Left renal pelvis (tissue), 4 donors: ENCODE measurements at regions not wholly inside any gene's neighbourhood (a gene's known extent, or its start where the extent isn't known, plus 50 kb on each side); places are given as distances from the start of the nearest gene placed in this dataset.
"Not testable (repeated sequence)": the region's sequence is repeated elsewhere in the genome, so short reads cannot be mapped to it uniquely, and the experiment has no call there.

Experiments used
- DNase-seq, 4 donors: peaks; one replicate each; pipeline ENCODE4 v3.0.0-alpha.2; 2013; ENCODE audit warnings: low read depth in 4 of 4, low spot score in 3 of 4

DNA sequence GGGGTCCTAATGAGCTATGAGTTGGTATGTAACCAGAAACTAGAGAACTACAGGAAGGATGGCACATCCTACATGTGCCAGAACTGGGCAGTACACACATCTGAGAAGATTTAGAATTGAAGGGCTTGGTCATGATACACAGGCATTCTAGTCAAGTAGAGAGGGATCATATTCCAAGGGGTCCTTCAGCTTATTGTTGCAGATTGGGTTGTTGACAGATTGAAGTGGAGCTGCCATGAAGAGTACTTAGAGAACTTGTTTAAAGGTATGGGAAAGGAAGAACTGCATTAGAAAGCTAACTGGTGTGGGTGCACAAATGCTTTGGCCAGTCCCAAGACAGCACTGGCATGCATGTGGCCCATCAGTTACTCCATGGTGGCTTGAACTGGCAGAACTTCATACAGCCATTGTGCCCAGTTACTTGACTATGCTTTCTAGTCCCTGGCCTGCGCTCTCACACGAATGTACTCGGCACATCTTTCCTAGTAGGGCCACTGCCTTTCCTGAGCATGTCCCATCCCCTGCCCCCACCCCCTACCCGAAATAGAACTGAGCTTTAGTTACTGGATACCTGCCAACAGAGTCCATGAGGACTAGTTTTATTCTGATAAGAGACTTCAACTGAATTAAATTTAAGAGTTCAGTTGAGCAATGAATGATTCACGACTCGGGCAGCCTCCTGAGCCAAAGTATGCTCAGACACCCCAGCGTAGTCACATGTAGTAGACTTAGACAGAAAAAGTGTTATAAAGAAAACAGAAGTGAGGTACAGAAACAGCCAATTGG is 64.0 kb downstream of the CCNG2 start:
- DNase-seq: peak in 1 of 4 donors; percentile 24

DNA sequence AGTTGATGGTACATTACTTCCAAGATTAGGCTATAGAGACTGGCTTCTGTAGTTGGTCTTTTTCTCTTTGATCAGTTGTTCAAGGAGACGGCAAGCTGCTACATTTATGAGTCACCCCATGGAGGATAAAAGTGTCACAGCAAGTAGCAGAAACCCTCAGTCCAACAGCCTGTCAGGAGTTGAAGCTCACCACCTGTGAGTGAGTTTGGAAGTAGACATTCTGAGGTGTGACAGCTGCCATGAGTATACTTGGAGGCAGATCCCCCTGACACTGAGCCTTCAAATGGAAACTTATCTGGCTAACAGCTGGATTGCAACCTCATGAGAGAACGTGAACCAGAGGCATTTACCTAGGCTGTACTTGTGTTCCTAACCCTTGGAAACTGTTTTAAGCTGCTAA is 68.0 kb downstream of the CCNG2 start:
- DNase-seq: peak in 1 of 4 donors; percentile 45

DNA sequence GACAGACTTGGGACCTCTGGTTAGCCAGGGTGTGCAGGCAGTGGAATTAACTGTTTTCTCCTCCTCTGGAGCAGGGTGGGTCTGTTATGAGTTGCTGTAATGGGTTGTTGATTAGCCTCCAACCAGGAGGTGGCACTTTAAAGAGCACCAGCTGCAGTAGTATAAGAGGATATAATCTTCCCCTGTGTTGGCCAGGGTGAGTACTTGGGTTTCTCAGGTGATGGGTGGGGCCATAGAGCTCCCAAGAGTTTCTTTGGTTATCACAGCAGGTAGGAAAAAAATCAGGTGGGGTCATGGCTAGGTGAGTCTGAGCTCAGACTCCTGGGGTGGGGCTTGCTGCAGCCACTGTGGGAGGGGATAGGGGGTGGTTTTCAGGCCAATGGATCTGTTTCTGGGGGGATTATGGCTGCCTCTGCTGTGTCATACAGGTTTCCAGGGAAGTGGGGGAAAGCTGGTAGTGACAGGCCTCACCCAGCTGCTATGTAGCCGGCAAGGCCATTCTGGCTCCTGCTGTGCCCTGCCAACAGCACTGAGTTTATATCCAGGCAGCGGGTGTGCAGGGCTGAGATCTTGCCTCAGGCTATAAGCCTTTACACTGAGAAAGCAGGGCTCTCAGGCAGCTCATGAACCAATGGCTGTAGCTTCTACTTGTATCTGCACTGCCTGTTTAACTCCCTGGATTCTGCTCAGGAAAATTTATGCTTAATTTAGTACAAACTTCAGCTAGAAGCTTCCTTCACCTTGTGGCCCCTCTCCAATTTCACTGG is 70.1 kb downstream of the CCNG2 start:
- no peak for DNase-seq

DNA sequence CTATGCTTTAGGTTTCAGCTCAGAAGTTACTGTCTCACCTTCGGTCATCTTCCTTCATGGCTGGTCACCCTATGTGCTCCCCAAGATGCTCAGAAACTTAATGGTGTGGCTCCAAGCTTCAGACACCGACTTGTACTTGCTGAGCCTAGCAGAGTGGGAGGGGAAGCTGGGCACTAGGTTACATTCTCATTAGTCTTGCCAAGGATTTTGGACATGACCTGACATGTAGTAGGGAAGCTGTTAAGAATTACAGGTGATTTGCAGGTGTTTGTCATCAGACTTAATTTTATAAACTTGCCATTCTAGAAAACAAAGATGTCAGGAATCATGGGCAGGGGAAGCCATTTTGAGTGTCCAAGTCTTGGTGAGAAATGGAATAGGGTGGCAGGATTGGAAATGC is 72.4 kb downstream of the CCNG2 start:
- no peak for DNase-seq

DNA sequence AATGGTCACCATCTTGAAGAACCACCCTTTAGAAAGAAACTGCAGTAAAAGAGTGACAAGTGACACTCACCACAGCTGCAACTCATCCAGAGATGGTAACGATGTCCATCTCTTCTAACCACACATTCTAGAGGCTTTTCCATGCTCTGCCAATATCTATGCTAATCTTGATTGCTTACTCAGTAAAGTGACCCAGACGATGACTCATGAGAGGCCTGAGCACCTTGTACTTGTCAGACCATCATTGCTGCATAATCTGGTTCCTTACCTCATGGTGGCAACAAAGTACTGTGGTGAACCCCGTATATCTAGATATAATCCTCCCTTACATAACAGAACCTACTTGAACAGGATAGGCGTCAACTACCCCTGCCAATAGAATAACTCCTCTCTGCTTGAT is 75.6 kb downstream of the CCNG2 start:
- no peak for DNase-seq

DNA sequence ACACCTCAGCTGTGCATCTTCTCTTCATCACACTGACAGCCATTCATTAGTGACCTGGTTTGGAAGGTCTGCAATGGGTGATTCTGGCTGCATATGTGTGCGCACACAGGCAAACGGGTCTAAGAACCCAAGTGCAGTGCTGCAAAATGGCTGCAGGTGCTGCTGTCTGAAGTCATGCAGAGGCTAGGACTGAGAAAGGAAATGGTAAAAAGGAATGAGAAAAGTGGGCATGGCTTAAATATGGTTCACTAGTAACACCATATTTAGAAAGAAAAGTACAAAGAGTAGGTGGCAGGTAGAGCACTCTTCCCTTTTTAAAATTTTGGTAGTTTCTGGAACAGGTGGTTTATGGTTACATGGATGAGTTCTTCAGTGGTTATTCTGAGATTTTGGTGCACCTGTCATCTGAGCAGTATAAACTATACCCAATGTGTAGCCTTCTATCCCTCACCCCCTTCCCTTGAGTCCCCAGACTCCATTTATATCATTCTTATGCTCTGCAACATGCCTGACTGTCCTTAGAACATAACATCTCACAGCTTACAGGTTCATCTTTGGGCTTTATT is 78.4 kb downstream of the CCNG2 start:
- no peak for DNase-seq

DNA sequence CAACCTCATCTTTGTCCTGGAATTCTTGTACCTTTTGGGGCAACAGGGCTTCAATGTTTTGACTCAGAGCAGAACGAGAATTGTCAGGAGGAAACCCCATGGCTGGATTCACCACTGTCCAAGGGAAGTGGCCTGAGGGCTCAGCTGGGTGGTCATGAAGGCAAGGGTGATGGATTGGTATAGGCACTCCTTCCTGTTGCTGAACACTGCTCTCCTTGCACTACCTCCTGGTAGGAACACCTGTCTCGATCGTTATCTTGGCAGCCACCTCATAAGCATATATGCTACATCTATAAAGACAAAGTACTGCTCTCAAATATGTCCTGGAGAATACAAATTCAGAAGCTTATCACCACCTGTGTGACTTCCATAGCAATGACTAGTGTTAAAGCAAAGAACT is 79.8 kb downstream of the CCNG2 start:
- DNase-seq: no peak

DNA sequence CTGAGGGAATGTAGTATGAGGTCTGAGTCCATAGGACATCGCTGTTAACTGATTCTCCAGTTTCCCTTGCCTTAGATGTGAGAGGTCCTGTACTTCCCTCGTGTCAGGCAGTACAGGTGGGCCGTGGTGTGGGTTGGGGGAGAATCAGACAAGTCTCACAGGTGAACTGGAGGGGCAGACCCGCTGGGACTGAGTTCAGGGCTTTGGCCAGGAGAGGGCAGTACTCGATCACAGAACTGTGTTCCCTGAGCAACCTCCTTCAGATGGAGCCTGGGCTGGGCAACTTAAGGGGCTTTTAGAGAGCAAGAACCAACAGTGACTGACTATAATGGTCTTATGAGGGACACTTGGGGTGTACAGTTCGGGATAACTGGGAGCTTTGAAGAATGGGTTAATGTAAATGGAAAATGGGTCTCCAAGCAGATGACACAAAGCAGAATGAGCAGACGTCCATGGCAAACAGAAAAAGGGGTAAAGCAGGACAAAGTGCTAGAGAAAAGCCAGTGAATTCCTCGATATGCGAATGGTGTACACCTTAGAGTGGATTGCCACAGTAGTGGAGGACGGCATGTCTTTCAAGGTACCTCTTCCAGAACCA is 83.6 kb downstream of the CCNG2 start:
- peak in 2 of 4 donors; percentile 41 to 42 for DNase-seq

DNA sequence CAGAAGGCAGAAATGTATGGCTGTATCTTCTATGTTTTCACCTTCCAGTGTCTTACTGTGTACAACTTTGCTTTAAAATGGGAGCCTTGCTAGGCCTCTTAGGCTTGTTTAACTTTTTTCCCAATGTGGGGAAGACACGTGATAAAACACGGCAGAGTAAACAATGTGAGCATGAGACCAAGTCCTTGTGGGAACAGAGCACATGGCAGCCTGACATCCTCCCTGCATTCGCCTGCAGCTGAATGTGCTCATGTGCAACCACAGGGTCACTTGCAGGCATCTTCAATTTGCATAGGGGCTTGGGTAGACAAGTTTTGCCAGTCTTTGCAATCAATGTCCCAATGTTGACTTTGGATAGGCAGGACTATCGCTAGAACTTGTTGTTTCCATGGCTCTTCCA is 91.8 kb downstream of the CCNG2 start:
- DNase-seq: no peak

DNA sequence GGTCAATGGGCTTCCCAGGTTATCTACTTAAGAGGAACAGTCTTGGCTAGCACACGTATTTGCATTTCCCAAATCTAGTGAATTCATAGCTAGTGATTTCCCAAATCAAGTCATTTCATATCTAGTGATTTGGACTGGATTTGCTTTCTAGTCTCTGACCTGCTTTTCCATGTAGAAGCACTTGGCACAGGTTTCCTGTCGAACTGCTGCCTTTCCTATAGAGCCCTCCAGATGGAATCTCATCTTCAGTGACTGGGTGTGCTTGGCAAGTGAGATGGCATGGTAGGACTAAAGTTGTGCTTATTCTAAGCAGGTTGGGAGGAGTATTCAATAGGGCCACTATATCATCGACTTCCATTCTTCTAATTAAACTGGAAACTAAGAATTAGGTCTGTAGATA is 94.7 kb downstream of the CCNG2 start:
- DNase-seq: no peak

DNA sequence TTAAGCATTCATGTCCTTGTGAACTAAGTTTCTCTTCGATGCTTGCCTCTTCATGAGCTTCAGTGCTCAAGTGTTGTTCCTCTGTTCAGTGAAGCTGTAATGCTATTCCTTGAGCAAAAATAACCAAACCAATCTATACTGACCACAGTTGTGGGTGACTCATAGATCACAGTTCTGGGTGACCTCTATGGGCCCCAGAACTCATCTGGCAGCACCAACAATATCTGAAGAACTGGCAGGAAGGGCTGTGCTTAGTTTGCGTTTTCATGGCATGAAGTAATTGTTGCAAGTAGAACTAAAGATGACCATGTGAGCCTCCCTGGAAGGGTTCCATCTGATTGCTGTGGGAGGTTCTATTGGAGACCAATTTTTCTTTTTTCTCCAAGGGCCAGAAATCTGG is 106.2 kb downstream of the CCNG2 start:
- DNase-seq: no peak

DNA sequence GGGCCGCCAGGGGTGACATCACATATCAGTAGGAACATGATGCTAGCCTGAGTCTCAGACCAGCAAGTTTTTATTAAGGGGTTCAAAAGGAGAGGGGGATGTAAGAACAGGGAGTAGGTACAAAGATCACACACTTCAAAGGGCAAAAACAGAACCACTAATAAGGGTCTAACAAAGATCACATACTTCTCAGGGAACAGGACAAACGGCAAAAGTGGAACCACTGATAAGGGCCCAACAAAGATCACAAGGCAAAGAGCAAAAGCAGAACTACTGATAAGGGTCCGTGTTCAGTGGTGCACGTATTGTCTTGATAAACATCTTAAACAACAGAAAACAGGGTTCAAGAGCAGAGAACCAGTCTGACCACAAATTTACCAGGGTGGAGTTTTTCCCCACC is 107.0 kb downstream of the CCNG2 start:
- not testable (repeated sequence) for DNase-seq

DNA sequence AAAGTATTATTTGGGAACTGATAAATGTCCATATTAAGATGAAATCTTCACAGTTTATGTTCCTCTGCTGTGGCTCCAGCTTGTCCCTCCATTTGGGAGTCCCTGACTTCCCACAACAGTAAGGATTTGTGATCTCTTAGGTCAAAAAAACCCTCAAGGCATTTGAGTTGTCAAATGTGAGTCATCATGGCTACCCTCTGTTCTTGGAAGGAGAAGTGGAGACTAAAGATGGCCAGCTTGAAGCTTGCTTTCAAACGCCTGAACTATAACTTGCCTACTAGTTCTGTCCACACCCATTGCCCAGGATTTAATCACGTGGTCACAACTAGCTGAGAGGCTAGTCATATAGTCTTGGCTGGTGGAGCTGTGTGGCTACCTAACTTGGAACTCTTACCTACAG is 107.8 kb downstream of the CCNG2 start:
- DNase-seq: no peak

DNA sequence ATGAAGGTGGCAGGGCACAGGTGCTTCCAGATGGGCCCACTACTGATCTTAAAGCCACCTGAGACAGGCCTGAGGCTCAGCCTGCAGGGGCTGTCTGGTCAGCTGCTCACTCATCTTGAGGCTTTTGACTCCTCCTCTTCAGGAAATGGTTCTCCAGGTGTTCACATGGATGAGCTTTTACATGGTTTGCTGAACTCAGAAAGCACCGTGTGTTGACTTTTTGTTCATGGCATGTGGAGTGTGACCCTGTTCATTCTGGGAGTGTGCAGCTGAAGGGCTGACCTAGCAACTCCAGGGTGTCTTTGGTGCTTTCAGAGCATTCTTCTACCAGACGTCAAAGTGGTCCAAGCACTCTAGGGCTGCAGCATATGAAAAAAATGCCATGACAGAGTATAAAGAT is 111.1 kb downstream of the CCNG2 start:
- no peak for DNase-seq

DNA sequence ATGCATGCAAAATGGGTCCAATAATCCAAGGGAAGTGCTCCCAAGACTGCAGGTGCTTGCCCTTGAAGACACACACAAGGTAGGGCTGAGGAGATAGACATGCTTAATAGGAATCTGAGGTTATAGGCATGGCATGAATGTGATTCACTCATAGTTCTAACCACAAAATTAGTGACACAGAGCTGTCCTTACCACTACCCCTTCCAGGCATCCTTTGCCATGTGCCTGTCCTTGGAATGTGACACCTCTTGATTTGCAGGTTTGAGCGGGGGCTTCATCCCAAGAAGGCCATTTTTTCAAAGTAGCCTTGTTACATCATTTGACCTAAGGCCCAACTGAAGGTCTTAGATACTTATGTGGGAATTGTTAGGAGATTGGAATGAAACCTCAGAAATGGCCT is 112.5 kb downstream of the CCNG2 start:
- no peak for DNase-seq

DNA sequence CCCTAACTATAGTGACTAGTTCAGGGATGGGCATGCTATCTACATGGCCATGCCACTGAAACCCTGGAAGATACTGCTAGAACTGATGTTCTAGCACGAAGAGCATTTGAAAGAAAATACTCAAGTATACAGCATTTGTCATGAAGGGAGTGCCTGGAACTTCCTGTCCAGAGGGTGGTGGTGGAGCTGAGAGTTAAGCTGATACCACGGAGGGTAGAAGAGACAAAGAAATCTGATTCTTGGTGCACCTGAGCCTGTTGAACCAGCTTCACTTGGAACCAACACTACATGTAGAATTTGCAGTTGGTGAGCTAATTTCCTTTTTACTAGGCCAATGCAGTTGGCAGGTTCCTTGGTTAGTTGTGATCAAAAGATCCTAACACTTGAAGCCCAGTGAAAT is 116.4 kb downstream of the CCNG2 start:
- DNase-seq: no peak

DNA sequence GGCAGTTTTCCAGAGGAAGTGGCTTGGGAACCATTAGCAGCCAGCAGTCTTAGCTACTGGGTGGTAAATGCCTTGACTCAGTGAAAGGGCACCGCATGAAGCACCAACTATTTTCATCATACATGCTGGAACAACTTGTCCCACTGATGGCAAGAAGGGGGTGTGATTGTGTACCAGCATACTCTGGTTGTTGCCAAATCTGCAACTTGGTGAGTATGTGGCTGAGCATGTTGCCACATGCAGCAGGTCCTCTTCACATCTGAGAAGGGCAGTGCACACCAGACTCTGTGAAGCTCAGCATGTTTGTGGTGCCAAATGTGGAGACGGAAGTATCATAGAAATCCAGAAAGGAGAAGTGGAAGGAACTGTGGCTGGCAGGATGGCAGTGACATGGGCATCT is 122.1 kb downstream of the CCNG2 start:
- not testable (repeated sequence) for DNase-seq

DNA sequence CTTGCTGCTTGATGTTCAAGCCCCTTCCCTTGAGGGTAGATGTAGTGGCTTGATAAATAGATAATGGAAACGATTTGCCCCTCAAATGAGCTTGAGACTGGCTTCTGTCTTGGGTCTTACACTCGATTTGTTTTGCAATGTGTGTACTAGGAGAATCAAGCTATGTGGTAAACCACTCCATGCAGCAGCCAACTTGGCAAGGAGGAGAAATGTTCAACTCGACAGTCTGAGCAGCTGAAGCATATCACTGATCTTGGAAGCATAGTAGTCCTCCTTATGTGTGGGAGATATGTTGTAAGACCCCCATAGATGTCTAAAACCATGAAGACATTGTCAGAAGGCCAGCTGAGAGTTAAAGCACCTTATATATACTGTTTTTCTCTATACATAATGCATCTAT is 125.3 kb downstream of the CCNG2 start:
- no peak for DNase-seq

DNA sequence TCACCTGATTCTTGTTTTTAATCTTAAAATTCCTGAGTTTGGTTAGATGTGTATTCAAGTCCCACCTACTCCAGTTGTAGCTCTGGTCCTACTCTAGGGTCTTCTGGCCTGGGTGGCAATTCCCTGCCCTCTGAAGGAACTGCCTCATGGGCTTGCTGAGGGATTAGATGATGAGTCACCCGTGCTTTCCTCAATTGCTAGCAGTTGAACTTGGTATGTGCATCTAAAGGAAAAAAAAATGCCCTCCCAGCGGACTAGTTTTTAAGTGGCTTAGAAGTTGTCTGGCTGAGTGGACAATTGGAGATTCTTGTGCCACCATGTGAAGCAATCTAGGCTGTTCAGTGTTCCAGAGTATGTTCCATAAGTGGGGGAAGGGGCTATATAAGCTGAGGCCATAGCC is 127.0 kb downstream of the CCNG2 start:
- DNase-seq: no peak

DNA sequence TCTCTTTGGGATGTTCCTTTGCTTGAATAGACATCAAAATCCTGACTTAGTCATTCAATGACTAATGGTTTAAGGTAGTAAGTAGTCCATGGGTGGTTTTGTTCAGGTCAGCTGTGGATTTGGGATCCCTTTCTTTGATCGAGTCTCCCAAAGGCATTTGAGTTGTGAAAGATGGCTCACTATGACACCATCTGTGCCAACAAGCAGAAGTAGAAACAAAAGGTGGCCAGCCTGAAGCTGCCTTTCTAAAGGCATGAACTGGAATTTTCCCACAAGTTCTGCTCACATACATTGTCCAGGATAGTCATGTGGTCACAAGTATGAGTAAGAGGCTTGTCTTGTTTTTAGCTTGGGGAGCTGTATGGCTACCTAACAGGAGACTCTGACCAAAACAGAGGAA is 129.9 kb downstream of the CCNG2 start:
- no peak for DNase-seq

DNA sequence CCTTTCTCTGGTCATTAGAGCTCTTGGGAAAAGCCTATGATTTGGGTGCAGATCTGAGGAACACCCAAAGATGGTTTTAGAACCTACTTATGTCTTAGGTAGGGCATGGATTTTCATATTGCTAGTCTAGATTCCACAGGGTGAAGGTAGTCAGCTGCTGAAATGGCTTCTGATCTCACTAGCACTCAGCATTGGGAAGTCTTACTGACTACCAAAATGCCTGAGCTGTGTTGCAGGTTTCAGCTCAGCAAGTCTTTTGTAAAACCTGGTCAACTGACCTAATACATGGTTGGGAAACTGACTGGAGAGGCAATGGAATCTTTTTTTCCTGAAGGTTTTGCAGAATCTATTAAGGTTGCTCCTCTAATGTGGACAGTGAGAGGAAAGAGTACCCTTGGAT is 136.4 kb downstream of the CCNG2 start:
- DNase-seq: no peak

DNA sequence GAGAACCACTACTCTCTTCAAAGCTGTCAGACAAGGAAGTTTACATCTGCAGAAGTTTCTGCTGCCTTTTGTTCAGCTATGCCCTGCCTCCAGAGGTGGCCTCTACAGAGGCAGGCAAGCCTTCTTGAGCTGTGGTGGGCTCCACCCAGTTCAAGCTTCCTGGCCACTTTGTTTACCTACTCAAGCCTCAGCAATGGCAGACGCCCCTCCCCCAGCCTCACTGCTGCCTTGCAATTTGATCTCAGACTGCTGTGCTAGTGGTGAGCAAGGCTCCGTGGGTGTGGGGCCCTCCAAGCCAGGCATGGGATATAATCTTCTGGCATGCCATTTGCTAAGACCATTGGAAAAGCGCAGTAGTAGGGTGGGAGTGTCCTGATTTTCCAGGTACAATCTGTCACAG is 144.0 kb downstream of the CCNG2 start:
- DNase-seq: not testable (repeated sequence)
